HG03103 (cell line): ENCODE measurements at regions not wholly inside any gene's neighbourhood (a gene's known extent, or its start where the extent isn't known, plus 50 kb on each side); places are given as distances from the start of the nearest gene placed in this dataset.

Experiments used
- ATAC-seq: cut with Tn5 transposase; IDR thresholded peaks from one replicate; pipeline ENCODE4 v1.9.1; 2021; ENCODE audit warnings: low read depth; ENCODE audit not compliant: unreplicated experiment

DNA sequence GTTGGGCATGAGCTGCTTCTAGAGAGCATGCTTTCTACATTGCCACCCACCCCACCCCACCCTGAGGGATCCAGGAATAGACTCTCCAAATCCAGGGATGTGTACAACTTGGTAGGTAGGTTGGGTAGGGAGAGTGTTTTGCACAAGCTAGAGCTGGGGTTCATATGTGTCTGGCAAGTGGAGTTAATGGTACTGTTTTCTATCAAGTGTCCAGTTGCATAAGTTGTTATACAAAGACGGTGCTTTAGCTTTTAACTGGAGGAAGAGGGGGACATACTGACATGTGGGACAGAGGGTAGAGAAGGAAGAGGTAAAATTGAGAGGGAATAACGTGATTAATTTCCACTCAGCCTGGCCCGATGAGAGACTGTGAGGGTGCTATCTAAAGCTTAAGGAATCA, 51.0 kb upstream of the TNC start:
- no peak for ATAC-seq

DNA sequence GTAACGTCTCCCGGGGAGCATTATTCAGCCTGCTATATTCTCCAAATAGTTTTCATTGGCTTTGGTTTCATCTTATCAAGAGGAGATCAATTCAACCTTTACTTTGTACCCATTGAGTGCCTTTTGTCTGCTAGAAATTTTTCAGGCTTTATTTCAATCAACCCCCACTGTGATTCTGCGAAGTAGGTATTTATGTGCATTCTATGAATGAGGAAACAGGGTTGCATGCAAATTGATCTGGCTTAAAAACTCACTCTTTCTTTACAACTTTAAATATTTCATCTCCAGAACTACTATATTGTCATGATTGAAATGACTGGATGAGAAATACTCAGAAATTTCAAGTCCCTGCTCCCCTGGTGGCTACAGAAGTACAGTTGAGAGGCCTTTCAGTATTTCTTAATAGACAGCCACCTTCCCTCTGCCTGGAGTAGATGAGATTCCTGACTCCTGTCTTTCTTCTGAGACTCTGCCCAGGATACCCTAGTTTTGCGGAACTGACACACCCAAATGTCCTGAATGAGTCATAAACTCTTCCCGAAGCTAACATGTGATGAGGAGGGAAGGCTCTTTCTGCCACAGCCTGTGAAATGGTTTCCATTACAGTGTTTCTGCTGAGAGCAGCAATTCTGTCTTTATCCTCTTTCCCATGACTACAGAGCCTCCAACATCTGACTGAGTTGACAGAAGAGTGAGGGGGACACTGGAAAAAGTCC, 52.6 kb upstream of the TNC start:
- ATAC-seq = no peak

GRCh38 chr9:115171921-115172388, 54.0 kb upstream of the TNC start:
- no peak for ATAC-seq

DNA sequence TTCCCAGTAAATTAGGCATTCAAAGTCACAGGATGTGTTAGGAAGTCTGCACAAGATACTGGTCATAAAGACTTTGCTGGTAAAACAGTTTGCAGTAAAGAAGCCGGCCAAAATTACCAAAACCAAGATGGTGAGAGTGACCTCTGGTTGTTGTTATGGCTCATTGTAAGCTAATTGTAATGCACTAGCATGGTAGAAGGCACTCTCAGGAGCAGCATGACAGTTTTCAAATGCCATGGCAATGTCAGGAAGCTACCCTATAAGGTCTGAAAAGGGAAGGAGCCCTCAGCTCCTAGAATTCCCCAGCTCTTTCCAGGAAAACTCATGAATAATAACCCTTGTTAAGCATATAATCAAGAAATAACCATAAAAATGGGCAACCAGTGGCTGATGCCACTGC, 64.3 kb upstream of the TNC start:
- no peak for ATAC-seq

- ATAC-seq = no peak
These were observed 65.5 kb upstream of the TNC start for GRCh38 chr9:115183436-115183835.

DNA sequence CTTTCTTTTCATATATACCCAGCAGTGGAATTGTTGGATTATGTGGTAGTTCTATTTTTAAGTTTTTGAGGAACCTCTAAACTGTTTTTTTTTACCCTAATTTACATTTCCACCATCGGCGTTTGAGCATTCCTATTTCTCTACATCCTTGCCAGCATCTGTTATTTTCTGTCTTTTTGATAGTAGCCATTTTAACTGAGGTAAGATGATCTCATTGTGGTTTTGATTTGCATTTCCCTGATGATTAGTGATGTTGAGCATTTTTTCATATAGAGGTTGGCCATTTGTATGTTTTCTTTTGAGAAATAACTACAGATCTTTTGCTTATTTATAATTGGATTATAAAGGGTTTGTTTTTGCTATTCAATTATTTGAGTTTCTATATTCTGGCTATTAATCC, 71.7 kb upstream of the TNC start:
- ATAC-seq = no peak

DNA sequence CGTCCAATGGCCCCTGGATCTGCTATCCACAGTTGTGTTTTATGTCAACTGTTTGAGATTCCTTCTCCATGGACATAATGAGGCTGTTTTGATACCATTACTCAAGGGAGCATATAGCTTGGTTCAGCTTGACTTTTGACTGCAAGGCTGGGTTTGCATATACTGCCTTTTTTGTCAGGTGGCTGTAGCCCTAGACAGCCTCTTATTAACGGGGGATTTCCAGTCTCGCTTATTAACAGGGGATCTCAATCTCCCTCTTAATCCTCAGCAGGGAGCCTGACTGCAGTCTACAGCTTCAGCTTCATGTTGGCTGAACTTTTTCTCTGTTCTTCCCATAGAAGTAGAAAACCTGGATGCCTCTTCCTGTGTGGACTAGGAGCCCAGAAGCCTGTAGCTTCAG, 73.7 kb upstream of the TNC start:
- ATAC-seq = no peak

GRCh38 chr9:115192280-115192679, 74.3 kb upstream of the TNC start:
- peak; percentile 38 for ATAC-seq

DNA sequence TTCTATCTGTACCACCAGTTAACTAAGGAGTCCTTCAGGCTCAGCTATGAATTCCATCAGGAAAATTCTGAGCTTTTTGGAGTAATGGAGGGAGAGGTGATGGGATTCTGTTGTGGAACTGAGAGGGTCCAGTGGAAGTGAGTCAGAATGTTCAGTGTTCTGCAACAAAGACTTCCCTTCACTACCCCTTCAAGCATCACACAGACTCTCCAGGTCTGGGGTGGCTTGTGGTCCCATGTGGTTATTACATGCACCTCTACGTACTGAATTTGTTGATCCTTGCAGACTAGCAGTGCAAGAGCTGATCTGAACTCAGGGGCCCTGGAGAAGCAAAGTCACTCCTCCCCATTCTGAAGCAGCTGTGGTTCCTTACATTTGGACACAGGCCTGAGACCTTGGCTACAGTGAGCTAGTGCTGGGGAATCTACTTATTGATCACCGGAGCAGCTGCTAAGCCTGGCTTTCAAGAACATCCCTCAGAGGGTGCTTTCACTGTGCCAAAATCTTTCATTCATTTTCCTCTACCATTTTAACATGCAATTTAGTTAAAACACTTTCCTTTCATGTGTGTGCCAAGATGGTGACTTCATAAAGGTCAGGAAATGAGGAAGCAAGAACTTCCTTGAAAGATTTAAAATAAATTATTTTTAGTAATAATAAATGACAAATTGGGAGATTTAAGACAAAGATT, 75.0 kb upstream of the TNC start:
- peak; percentile 87 for ATAC-seq

DNA sequence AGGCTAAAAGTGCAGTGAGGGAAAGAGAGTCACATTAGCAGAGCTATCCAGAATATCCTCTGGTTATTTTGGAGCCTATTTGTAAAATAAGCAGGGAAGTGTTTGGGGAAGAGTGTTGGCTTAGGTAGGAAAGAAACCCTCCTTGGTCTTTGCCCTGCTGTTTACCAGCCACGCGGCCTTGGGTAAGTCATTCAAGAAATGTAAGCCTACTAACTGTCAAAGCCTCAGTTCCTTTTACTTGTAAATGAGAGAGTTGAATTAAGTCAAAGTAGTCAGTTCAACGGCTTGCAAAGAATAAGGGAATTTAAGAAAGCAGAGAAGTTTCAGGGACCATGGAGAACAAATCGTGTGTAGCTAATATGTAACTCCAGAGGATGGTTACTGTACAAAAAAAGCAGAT, 75.8 kb upstream of the TNC start:
- no peak for ATAC-seq

DNA sequence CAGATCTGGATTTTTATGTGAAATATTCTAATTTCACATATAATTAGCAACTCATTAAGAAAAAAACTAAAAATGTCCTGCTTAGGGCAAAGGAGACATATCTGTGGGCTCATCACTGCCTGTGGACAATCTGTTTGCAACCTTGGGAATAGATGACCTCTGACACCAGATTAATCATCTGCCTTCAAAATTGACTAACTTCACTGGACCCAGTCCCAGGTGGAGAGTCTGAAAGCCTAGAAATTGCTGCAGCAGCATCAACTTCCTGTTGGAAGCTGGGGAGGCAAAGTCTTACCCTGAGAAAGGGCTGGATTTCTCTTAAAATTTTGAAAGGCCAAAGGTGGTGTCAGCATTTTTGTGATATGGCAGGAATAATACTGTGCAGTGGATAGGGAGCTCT, 76.3 kb upstream of the TNC start:
- no peak for ATAC-seq

DNA sequence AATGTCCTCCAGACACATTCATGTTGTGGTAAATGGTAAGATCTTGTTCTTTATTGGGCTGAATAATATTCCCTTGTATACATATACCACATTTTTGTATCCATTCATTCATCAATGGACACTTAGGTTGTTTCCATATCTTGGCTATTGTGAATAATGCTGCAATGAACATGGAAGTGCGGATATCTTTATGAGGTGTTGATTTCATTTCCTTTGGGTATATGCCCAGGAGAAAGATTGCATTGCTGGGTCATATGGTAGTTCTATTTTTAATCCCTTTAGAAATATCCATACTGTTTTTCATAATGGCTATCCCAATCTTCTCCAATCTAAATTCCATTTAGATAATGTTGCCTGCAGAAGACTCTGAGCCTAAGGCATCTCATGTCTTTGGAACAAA, 78.0 kb upstream of the TNC start:
- no peak for ATAC-seq

DNA sequence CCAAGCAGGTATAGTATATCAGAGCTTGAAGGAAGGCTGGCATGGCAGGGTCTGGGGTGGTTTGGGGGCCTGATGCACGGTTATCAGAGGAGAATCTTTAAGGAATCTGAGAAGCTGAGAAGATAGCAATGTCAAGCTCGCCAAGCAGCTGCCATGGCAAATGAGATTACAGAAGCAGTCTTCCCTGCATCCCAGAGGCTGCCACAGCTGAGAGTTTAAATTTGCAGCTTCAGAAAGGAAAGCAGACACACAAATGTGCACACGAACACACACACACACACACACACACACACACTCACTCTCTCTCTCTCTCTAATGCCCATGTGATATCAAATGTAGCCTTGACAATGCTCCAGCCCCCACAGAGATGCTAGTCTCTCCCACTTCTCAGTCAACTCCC, 79.0 kb upstream of the TNC start:
- ATAC-seq = no peak

DNA sequence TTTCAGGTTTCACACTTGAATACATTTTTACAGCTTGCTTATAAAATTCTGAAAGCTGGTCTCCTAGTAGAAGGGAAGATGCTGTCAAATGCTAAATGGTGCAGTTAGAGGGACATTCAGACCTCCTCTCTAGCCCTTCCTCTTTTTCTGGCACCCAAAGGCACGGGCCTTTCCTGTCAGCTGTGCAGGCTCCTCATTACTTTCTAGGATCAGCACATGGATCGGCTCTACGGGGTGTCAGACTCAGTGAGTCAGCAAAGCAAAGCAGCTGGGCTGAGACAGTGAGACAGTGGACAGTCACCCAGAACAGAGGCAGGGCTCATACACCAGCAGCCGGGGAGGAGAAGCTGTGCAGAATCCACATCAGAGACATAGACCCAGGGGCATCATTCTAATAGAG, 80.0 kb upstream of the TNC start:
- ATAC-seq = no peak

DNA sequence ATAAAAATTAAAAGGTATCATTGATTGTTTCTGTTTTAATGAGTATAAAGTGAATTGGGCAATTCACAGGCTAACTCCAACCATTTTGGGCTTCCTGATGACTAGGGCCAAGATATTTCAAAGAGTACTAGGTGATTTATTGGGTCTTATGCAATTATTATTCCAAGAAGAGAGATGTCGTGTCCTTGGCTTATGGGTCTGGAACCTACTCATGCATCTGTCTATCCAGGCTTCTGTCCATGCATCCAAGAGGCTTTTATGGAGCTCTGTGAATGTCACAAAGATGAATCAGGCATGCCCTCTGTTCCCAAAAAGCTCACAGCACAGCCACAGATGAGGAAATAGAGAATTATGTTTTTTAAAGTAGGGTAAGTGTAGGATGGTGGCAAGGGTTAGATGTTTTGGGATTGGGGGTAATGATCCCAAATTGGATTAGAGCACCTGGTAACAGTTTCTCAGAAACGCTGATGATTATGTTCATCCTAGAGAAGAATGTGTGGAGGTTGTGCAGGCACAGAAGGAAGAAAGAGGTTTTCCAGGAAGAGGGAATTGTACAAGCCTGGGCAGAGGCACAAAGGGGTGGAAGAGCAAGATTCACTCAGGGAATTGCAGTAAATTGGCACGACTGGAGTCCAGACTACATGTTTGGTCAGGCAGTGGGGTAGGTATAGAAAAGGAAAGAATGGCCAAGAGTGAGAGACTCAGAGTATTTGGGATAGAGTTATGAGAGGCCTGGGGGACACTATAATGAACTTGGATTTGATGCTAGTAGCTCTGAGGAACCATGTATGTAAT, 83.0 kb upstream of the TNC start:
- ATAC-seq = no peak

DNA sequence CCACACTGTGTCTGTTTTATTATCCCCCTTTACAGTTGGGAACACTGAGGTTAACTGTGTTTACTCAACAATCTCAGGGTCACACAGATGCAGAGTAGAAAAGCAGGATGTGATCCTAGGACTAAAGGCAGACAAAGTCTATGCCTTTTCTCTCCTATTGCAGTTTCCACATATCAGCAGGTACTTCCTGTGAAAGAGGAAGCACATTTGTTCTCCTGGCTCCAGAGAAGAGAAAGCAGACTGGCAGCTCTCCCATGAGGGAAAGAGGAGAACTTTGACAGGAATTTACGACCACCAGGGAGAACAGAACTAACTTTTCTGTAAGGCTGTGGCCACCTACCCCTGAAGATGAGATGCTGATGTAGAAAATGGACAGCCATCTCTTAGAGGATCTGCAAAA, 84.2 kb upstream of the TNC start:
- ATAC-seq = no peak

DNA sequence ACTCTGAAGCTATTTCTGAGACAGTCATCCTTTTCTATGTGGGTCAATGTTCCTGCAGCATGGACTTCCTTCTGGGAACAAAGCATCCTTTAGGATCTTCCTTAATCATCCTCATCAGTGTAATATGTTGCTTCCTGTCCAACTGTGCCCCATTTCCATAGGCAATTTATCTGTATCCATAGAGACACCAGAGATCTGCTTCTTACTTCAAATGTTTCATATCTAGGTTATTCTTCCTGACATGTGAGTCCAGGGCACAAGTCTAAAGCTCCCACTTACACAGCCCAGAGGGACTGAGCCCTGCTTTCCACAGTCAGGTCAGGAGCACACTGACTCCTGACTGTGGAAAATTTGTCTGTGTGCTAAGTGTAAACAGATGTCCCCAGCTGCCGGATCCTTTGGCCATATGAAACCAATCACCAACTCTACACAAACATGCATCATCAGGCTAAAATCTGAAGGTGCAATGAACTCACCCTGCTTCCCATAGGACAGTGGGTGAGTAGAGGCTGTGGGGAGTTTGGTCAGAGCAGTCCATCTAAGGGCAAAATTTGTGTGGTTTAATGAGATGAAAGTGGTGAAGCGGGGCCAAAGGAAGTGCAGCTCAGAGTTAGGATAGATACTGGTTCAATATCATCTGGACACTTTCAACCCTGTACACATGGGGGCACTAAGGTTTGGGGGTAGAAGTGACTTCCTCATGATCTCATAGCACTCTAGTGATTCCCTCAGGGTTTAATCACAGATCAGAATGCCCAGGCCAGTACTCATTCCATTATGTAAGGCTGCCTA, 85.2 kb upstream of the TNC start:
- ATAC-seq = no peak

DNA sequence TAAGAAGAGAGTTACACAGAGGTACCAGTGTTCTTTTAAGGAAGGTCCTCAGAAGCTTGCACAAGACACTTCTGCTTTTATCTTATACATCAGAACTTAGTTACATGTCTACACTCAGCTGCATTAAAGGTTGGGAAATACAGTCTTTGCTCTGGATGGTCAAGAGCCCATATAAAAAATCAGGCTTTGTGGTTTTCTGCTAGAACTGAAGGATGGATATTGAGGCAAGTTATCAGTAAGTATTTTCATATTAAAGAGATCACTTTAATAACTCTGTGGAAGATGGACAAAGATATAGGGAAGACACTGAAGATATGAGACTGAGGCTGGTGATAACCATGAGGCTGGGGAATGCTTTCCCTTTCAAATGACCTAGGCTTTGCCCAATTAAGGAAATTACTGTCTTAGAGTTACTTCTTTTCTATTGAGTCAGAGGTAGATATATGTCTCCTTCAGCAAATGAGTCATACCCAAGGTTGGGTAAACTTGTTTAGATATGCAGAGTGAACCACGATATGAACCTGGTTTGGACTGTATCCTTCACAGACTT, 87.0 kb upstream of the TNC start:
- peak; percentile 40 for ATAC-seq

GRCh38 chr9:115207003-115207836, 89.3 kb upstream of the TNC start:
- peak; percentile 36 for ATAC-seq

GRCh38 chr9:115208501-115208900, 90.5 kb upstream of the TNC start:
- ATAC-seq = no peak
